ENCODE measurements at regions not wholly inside any gene's neighbourhood (a gene's known extent, or its start where the extent isn't known, plus 50 kb on each side); places are given as distances from the start of the nearest gene placed in this dataset.

DNA sequence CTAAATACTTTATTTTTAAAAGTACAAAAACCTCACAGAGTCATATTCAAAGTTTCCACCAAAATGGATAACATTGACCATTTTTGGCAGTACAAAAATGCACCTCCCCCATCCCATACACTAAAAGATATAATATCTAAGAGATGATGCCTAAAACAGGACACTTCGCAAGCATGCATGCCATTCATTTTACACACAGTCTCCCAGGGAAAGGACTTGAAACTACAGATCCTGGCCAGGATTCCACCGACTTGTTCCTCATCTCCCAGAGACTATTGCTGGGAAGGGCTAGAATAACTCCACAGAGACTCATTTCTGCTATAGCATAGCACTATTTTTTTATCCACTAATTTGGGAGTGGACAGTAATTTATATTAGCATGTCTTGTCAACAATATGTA is 81.7 kb downstream of the MTNR1B start:
- TF ChIP-seq, protein P1, sequence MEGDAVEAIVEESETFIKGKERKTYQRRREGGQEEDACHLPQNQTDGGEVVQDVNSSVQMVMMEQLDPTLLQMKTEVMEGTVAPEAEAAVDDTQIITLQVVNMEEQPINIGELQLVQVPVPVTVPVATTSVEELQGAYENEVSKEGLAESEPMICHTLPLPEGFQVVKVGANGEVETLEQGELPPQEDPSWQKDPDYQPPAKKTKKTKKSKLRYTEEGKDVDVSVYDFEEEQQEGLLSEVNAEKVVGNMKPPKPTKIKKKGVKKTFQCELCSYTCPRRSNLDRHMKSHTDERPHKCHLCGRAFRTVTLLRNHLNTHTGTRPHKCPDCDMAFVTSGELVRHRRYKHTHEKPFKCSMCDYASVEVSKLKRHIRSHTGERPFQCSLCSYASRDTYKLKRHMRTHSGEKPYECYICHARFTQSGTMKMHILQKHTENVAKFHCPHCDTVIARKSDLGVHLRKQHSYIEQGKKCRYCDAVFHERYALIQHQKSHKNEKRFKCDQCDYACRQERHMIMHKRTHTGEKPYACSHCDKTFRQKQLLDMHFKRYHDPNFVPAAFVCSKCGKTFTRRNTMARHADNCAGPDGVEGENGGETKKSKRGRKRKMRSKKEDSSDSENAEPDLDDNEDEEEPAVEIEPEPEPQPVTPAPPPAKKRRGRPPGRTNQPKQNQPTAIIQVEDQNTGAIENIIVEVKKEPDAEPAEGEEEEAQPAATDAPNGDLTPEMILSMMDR (IDR thresholded peaks at IDR 0.05; ENCODE audit: borderline replicate concordance, extremely low read depth, low read length, poor library complexity, severe bottlenecking) = no peak
- TF ChIP-seq EZH2 (IDR thresholded peaks at IDR 0.05; ENCODE audit: borderline replicate concordance, low read depth, low read length, severe bottlenecking) = no peak

All from DND-41 (cell line).